GM12878 (cell line): ENCODE measurements at regions not wholly inside any gene's neighbourhood (a gene's known extent, or its start where the extent isn't known, plus 50 kb on each side); places are given as distances from the start of the nearest gene placed in this dataset.

Experiments
- ATAC-seq: fragments of 200-7000 bp; cut with Tn5 transposase; 3 replicates; pipeline ENCODE4 v1.9.1; 2020; ENCODE audit warnings: mild to moderate bottlenecking, moderate library complexity
- BruUV-seq: library from RNA; stranded (reverse); fragments of 400-500 nt; replicated peaks from 2 replicates; lab custom pipeline; 2021; lab: Mats Ljungman, UMichigan
- CTCF ChIA-PET: fragments of 300-600 bp; sonication (Branson Sonifier 250); formaldehyde crosslinking; extraction: SDS; loops from one replicate; lab custom pipeline; 2021; ENCODE audit warnings: inconsistent platforms; lab: Yijun Ruan, JAX
- POLR2A ChIA-PET: fragments of 350-600 bp; formaldehyde crosslinking; extraction: SDS; loops from one replicate; lab custom pipeline; 2021; ENCODE audit warnings: inconsistent platforms; lab: Charles Lee
- RAD21 ChIA-PET: fragments of 300-600 bp; sonication (Branson Sonifier 250); formaldehyde crosslinking; loops from one replicate; lab custom pipeline; 2023; ENCODE audit warnings: antibody characterized with exemption; ENCODE audit not compliant: unreplicated experiment; lab: Charles Lee
- SMC1A ChIA-PET: fragments of 300-600 bp; sonication (Branson Sonifier 250); formaldehyde crosslinking; loops from one replicate; lab custom pipeline; 2023; ENCODE audit not compliant: unreplicated experiment, uncharacterized antibody; lab: Charles Lee
- DNase-seq: peaks from one replicate; pipeline ENCODE4 v3.0.0-alpha.2; 2011; ENCODE audit warnings: low read depth, low spot score
- FAIRE-seq: peaks from 3 replicates; lab custom pipeline; 2011; peaks lifted over from hg19 to GRCh38; lab: Jason Lieb, UNC
- H2AFZ ChIP-seq: 2 replicates; pipeline ENCODE4 v1.6.0; 2011; ENCODE audit warnings: low read depth, low read length, control low read depth; ENCODE audit not compliant: control insufficient read depth
- H3K27ac ChIP-seq: 2 replicates; pipeline ENCODE4 v1.5.1; 2011; ENCODE audit warnings: control low read depth; ENCODE audit not compliant: control insufficient read depth, insufficient read depth
- H3K27me3 ChIP-seq, 2 experiments: replicated peaks in 1 of 2; 2 replicates each; pipeline versions ENCODE4 v1.6.0 to v1.6.1; 2011; ENCODE audit warnings: low read length in 1 of 2; ENCODE audit not compliant: control insufficient read depth in 2 of 2, insufficient read depth in 2 of 2
- H3K36me3 ChIP-seq, 2 experiments: 2 replicates each; pipeline ENCODE4 v1.5.1; 2011; ENCODE audit warnings: low read length in 1 of 2; ENCODE audit not compliant: control insufficient read depth in 2 of 2, insufficient read depth in 2 of 2
- H3K4me1 ChIP-seq: 2 replicates; pipeline ENCODE4 v1.6.1; 2011; ENCODE audit warnings: mild to moderate bottlenecking, low read length, moderate library complexity, mixed read lengths; ENCODE audit not compliant: control insufficient read depth, insufficient read depth
- H3K4me2 ChIP-seq: 2 replicates; pipeline ENCODE4 v1.6.0; 2011; ENCODE audit warnings: control low read depth; ENCODE audit not compliant: control insufficient read depth, insufficient read depth
- H3K4me3 ChIP-seq: fragments of 200-600 bp; sonication (generic); 2 replicates; pipeline ENCODE4 v1.5.1; 2016
- H3K79me2 ChIP-seq: 2 replicates; pipeline ENCODE4 v1.6.0; 2011; ENCODE audit warnings: low read length; ENCODE audit not compliant: control insufficient read depth, insufficient read depth
- H3K9ac ChIP-seq: 2 replicates; pipeline ENCODE4 v1.8.0; 2011; ENCODE audit warnings: low read length, control low read depth, mixed read lengths; ENCODE audit not compliant: control insufficient read depth, insufficient read depth
- H3K9me3 ChIP-seq: replicated peaks from 3 replicates; pipeline ENCODE4 v1.5.1; 2011; ENCODE audit warnings: mild to moderate bottlenecking, low read length; ENCODE audit not compliant: control insufficient read depth, insufficient read depth
- H4K20me1 ChIP-seq: 2 replicates; pipeline ENCODE4 v1.6.0; 2011; ENCODE audit not compliant: control insufficient read depth, insufficient read depth
- CBFB ChIP-seq: IDR thresholded peaks from 2 replicates; pipeline ENCODE4 v1.6.1; 2016; ENCODE audit warnings: antibody characterized with exemption, low read depth
- CEBPB ChIP-seq, 2 experiments: fragments of 150-350 bp in 1 of 2; IDR thresholded peaks; 2 replicates each; pipeline ENCODE4 v1.6.1; 2012 to 2014; ENCODE audit warnings: low read depth in 2 of 2, low read length in 2 of 2, borderline replicate concordance in 1 of 2, inconsistent platforms in 1 of 2
- HDGF ChIP-seq: fragments of 450-650 bp; IDR thresholded peaks from 2 replicates; pipeline ENCODE4 v1.6.1; 2016; ENCODE audit warnings: antibody characterized with exemption
- LARP7 ChIP-seq: fragments of 450-650 bp; IDR thresholded peaks from 2 replicates; pipeline ENCODE4 v1.6.1; 2017; ENCODE audit warnings: mild to moderate bottlenecking
- MEF2A ChIP-seq: IDR thresholded peaks from 2 replicates; pipeline ENCODE4 v1.6.1; 2011; ENCODE audit warnings: low read depth, mild to moderate bottlenecking, low read length, moderate library complexity; ENCODE audit not compliant: insufficient read depth
- SMAD1 ChIP-seq: fragments of 450-650 bp; IDR thresholded peaks from 2 replicates; pipeline ENCODE4 v1.6.1; 2018; ENCODE audit warnings: mild to moderate bottlenecking, low read depth; ENCODE audit not compliant: partially characterized antibody
- WGBS: methylation state at CpG from one replicate; pipeline ENCODE4 v1.1.6; 2016; ENCODE audit warnings: low lambda C conversion rate; ENCODE audit not compliant: insufficient replicate concordance, insufficient coverage; ENCODE audit errors: missing lambda C conversion rate; 5-methylcytosine and 5-hydroxymethylcytosine counted together
- in situ Hi-C: fragments of 300-500 bp; cut with MboI; formaldehyde crosslinking; loops from 9 replicates; pipeline ENCODE4 v1.14.3; 2018; ENCODE audit warnings: mixed read lengths
- intact Hi-C: fragments of 100-400 bp; cut with micrococcal nuclease; formaldehyde crosslinking; loops from one replicate; pipeline ENCODE4 v1.14.2; 2022; ENCODE audit not compliant: unreplicated experiment
- TF ChIP-seq, protein P1 (sequence below): IDR thresholded peaks from 2 replicates; pipeline ENCODE4 v1.6.1; 2011; ENCODE audit warnings: low read depth, mild to moderate bottlenecking, low read length, moderate library complexity, borderline replicate concordance; ENCODE audit errors: extremely low read depth
- TF ChIP-seq, protein P2 (sequence below): fragments of 450-650 bp; IDR thresholded peaks from 2 replicates; pipeline ENCODE4 v1.6.1; 2017; ENCODE audit warnings: mild to moderate bottlenecking, moderate library complexity
- TF ChIP-seq, protein P3 (sequence below): fragments of 450-650 bp; IDR thresholded peaks from 2 replicates; pipeline ENCODE4 v1.6.1; 2016; ENCODE audit warnings: mild to moderate bottlenecking

DNA sequence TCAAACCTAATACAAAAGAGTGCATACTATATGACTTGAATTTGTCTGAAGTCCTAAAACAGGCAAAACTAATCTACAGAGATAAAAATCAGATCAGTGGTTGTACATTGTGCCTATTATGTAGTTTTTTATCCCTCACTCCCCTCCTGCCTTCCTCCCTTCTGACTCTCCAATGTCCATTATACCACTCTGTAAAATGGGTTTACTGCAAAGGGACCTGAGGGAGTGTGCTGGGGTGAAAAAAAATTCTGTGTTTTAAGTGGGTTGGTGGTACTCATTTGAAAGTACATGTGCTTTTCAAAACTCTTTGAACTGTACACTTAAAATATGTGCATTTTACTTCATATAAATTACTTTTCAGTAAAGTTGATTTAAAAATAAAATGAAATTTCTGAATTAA, 89.0 kb upstream of the UBE2E3 start:
- no peaks in the 10 kb centered on the region for H3K79me2 ChIP-seq
- TF ChIP-seq SMAD1: no peak
- TF ChIP-seq, all 136 proteins: peak for 0
- POLR2A ChIA-PET: no interaction called here
- no peak overlapping the region for H3K27ac ChIP-seq
- no peaks in the 10 kb centered on the region for H3K27me3 ChIP-seq
- RAD21 ChIA-PET: no interaction called here
- DNase-seq (no peak), FAIRE-seq (no peak), ATAC-seq (no peak)
- SMC1A ChIA-PET: no interaction called here
- H3K4me1 ChIP-seq: no peaks in the 10 kb centered on the region
- BruUV-seq: no TSS peak
- CTCF ChIA-PET: no interaction called here
- H3K4me2 ChIP-seq: no peak overlapping the region
- no peak overlapping the region for H3K4me3 ChIP-seq
- no peak overlapping the region for H2AFZ ChIP-seq
- in situ Hi-C loops: no loop called here
- no peaks in the 10 kb centered on the region for H3K9me3 ChIP-seq
- intact Hi-C loops: no loop called here
- H4K20me1 ChIP-seq: no peaks in the 10 kb centered on the region
- H3K9ac ChIP-seq: no peak overlapping the region
- H3K36me3 ChIP-seq: no peaks in the 10 kb centered on the region

DNA sequence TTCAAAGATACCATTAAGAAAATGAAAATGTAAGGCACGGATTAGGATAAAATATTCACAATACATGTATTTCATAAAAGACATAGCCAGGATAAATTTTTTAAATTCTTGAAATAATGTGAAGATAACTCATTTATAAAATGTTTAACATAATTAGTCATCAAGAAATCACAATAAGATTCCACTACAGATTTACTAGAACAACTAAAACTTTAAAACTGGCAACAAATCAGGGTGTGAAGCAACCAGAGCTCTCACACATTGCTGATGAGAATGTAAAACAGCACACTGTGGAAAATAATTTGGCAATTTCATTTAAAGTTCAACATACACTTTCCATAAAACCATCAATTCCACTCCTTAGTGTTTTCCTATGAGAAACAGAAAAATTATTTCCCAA, 89.6 kb upstream of the UBE2E3 start:
- Histone ChIP-seq H2AFZ (no peak overlapping the region), H3K36me3 (no peaks in the 10 kb centered on the region), H3K4me3 (no peak overlapping the region), H3K27me3 (no peaks in the 10 kb centered on the region), H3K79me2 (no peaks in the 10 kb centered on the region), H3K4me1 (no peaks in the 10 kb centered on the region), H4K20me1 (no peaks in the 10 kb centered on the region), H3K9ac (no peak overlapping the region), H3K27ac (no peak overlapping the region), H3K4me2 (no peak overlapping the region), H3K9me3 (no peaks in the 10 kb centered on the region)
- ChIA-PET POLR2A (no interaction called here), CTCF (no interaction called here), SMC1A (no interaction called here), RAD21 (no interaction called here)
- FAIRE-seq: no peak
- DNase-seq: no peak
- no peak for ATAC-seq
- TF ChIP-seq CEBPB (IDR thresholded peaks at IDR 0.05; ENCODE audit: borderline replicate concordance in 1 of 2, low read depth in 2 of 2, low read length in 2 of 2): no peak
- no peak for TF ChIP-seq CBFB
- TF ChIP-seq, protein P1, sequence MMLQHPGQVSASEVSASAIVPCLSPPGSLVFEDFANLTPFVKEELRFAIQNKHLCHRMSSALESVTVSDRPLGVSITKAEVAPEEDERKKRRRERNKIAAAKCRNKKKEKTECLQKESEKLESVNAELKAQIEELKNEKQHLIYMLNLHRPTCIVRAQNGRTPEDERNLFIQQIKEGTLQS: no peak
- TF ChIP-seq, protein P2, sequence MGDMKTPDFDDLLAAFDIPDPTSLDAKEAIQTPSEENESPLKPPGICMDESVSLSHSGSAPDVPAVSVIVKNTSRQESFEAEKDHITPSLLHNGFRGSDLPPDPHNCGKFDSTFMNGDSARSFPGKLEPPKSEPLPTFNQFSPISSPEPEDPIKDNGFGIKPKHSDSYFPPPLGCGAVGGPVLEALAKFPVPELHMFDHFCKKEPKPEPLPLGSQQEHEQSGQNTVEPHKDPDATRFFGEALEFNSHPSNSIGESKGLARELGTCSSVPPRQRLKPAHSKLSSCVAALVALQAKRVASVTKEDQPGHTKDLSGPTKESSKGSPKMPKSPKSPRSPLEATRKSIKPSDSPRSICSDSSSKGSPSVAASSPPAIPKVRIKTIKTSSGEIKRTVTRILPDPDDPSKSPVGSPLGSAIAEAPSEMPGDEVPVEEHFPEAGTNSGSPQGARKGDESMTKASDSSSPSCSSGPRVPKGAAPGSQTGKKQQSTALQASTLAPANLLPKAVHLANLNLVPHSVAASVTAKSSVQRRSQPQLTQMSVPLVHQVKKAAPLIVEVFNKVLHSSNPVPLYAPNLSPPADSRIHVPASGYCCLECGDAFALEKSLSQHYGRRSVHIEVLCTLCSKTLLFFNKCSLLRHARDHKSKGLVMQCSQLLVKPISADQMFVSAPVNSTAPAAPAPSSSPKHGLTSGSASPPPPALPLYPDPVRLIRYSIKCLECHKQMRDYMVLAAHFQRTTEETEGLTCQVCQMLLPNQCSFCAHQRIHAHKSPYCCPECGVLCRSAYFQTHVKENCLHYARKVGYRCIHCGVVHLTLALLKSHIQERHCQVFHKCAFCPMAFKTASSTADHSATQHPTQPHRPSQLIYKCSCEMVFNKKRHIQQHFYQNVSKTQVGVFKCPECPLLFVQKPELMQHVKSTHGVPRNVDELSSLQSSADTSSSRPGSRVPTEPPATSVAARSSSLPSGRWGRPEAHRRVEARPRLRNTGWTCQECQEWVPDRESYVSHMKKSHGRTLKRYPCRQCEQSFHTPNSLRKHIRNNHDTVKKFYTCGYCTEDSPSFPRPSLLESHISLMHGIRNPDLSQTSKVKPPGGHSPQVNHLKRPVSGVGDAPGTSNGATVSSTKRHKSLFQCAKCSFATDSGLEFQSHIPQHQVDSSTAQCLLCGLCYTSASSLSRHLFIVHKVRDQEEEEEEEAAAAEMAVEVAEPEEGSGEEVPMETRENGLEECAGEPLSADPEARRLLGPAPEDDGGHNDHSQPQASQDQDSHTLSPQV: no peak
- TF ChIP-seq MEF2A: no peak
- TF ChIP-seq LARP7: no peak
- no peak for TF ChIP-seq HDGF
- TF ChIP-seq, protein P3, sequence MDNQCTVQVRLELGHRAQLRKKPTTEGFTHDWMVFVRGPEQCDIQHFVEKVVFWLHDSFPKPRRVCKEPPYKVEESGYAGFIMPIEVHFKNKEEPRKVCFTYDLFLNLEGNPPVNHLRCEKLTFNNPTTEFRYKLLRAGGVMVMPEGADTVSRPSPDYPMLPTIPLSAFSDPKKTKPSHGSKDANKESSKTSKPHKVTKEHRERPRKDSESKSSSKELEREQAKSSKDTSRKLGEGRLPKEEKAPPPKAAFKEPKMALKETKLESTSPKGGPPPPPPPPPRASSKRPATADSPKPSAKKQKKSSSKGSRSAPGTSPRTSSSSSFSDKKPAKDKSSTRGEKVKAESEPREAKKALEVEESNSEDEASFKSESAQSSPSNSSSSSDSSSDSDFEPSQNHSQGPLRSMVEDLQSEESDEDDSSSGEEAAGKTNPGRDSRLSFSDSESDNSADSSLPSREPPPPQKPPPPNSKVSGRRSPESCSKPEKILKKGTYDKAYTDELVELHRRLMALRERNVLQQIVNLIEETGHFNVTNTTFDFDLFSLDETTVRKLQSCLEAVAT: no peak
- in situ Hi-C loops: no loop called here
- 0% methylated on average over 1 of the region's 1 CpG for WGBS
- BruUV-seq: no TSS peak
- intact Hi-C loops: no loop called here
